H1 (cell line): ENCODE measurements at regions not wholly inside any gene's neighbourhood (a gene's known extent, or its start where the extent isn't known, plus 50 kb on each side); places are given as distances from the start of the nearest gene placed in this dataset.

Source experiments
- CTCF ChIP-seq, 3 experiments: IDR thresholded peaks; 1 replicate in 2 of 3; 2 replicates in 1 of 3; pipeline versions ENCODE4 v1.5.1 to v1.6.1; 2011; ENCODE audit warnings: low read length in 3 of 3, mild to moderate bottlenecking in 3 of 3, inconsistent platforms in 2 of 3, low read depth in 1 of 3, moderate library complexity in 1 of 3; ENCODE audit not compliant: insufficient read depth in 1 of 3; ENCODE audit errors: control extremely low read depth in 1 of 3
- EP300 ChIP-seq, 2 experiments: IDR thresholded peaks; 1 replicate in 1 of 2; 2 replicates in 1 of 2; pipeline ENCODE4 v1.6.1; 2011 to 2012; ENCODE audit warnings: low read depth in 2 of 2, low read length in 2 of 2, mild to moderate bottlenecking in 2 of 2, borderline replicate concordance in 1 of 2, inconsistent platforms in 1 of 2, moderate library complexity in 1 of 2
- EZH2 ChIP-seq: fragments of 200-600 bp; sonication (generic); IDR thresholded peaks from 2 replicates; pipeline ENCODE4 v1.7.1; 2012; ENCODE audit warnings: low read depth, mild to moderate bottlenecking, moderate library complexity, low read length, inconsistent platforms; ENCODE audit not compliant: severe bottlenecking
- HDAC2 ChIP-seq, 2 experiments: fragments of 300-600 bp in 1 of 2; sonication (generic) in 1 of 2; IDR thresholded peaks; 2 replicates each; pipeline ENCODE4 v1.6.1; 2011 to 2012; ENCODE audit warnings: low read depth in 2 of 2, low read length in 2 of 2, mild to moderate bottlenecking in 2 of 2, moderate library complexity in 2 of 2, borderline replicate concordance in 1 of 2, inconsistent platforms in 1 of 2
- JUN ChIP-seq: IDR thresholded peaks from 2 replicates; pipeline ENCODE4 v1.6.1; 2011; ENCODE audit warnings: low read depth, mild to moderate bottlenecking, improper control_type of control experiment, low read length
- MAX ChIP-seq: IDR thresholded peaks from 2 replicates; pipeline ENCODE4 v1.6.1; 2012; ENCODE audit warnings: inconsistent platforms
- POLR2A ChIP-seq, 2 experiments: IDR thresholded peaks; 1 replicate in 1 of 2; 2 replicates in 1 of 2; pipeline ENCODE4 v1.6.1; 2011; ENCODE audit warnings: low read depth in 2 of 2, low read length in 2 of 2, mild to moderate bottlenecking in 2 of 2; ENCODE audit errors: control extremely low read depth in 1 of 2
- POLR2AphosphoS5 ChIP-seq: IDR thresholded peaks from 2 replicates; pipeline ENCODE4 v1.6.1; 2011; ENCODE audit warnings: low read depth, low read length
- SIN3A ChIP-seq, 2 experiments: IDR thresholded peaks in 1 of 2; conservative IDR thresholded peaks in 1 of 2; 2 replicates each; pipeline ENCODE4 v1.6.1; 2011 to 2012; ENCODE audit warnings: low read length in 2 of 2, improper control_type of control experiment in 1 of 2, low read depth in 1 of 2, mild to moderate bottlenecking in 1 of 2
- TAF1 ChIP-seq: IDR thresholded peaks from 2 replicates; pipeline ENCODE4 v1.6.1; 2011; ENCODE audit warnings: mild to moderate bottlenecking, low read depth, low read length
- YY1 ChIP-seq: IDR thresholded peaks from 2 replicates; pipeline ENCODE4 v1.6.1; 2011; ENCODE audit warnings: low read depth, mild to moderate bottlenecking, low read length

- TF ChIP-seq TAF1, result no peak
- no peak for TF ChIP-seq HDAC2 (IDR thresholded peaks at IDR 0.05; ENCODE audit: borderline replicate concordance in 1 of 2, low read depth in 2 of 2, low read length in 2 of 2)
- TF ChIP-seq JUN, result no peak
- TF ChIP-seq EP300 (IDR thresholded peaks at IDR 0.05; ENCODE audit: borderline replicate concordance in 1 of 2, low read depth in 2 of 2, low read length in 2 of 2), result no peak
- TF ChIP-seq CTCF (IDR thresholded peaks at IDR 0.05; ENCODE audit: control extremely low read depth in 1 of 3, insufficient read depth in 1 of 3, low read depth in 1 of 3, low read length in 3 of 3), result no peak
- TF ChIP-seq YY1, result no peak
- no peak for TF ChIP-seq POLR2A (IDR thresholded peaks at IDR 0.05; ENCODE audit: control extremely low read depth in 1 of 2, low read depth in 2 of 2, low read length in 2 of 2)
- TF ChIP-seq MAX, result no peak
- TF ChIP-seq EZH2, result no peak
- TF ChIP-seq SIN3A (conservative IDR thresholded peaks at IDR 0.05 in 1 of 2, IDR thresholded peaks at IDR 0.05 in 1 of 2; ENCODE audit: low read depth in 1 of 2, low read length in 2 of 2), result no peak
- TF ChIP-seq POLR2AphosphoS5, result no peak
These were observed 237.3 kb downstream of the AHR start for GRCh38 chr7:17535776-17536175.
